GM12874 (cell line): ENCODE measurements at regions not wholly inside any gene's neighbourhood (a gene's known extent, or its start where the extent isn't known, plus 50 kb on each side); places are given as distances from the start of the nearest gene placed in this dataset.

Experiments
- CTCF ChIP-seq: IDR thresholded peaks from 2 replicates; pipeline ENCODE4 v1.5.1; 2011; ENCODE audit warnings: low read depth, mild to moderate bottlenecking, control low read depth, low read length, moderate library complexity; ENCODE audit not compliant: insufficient read depth

- no peak for TF ChIP-seq CTCF
Observed at GRCh38 chr7:67387851-67388250, 391.2 kb downstream of the TYW1 start.

- no peak for TF ChIP-seq CTCF
Observed at GRCh38 chr7:67391168-67391567, 394.5 kb downstream of the TYW1 start.

DNA sequence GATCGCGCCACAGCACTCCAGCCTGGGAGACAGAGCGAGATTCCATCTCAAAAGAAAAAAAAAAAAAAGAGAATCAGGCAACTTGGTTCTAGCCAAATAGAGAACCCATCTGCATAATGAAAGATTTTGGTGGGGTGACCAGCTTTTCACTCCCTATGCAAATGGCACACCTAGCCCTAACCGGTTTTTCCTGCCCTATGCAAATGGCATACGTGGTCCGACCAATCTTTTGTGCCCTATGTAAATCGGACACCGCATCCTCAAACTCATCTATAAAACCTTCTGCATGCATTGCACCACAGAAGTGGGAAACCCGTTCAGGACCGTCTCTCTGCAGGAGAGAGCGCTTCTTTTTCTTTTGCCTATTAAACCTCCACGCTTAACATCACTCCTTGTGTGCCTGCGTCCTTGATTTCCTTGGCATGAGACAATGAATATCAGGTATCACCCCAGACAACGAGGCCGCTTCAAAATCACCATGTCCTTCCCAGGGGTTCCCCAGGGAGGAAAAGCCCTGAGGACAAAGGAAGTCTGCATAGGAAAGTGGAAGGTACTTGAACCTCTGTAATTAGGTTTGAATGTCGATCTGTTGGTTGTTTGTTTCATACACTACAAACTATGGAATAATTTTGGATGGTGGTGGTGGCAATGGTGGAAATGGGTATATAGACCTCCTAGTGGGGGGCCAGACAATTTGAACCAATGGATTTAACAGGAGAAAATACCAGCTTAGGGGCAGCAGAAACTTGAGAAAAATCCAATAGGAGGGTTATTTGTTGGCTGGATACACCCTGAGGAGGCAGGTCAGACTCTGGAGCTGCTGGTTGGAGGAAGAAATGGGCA lies 396.2 kb downstream of the TYW1 start:
- no peak for TF ChIP-seq CTCF

GRCh38 chr7:67393903-67394302 lies 397.3 kb downstream of the TYW1 start:
- TF ChIP-seq CTCF, result no peak

DNA sequence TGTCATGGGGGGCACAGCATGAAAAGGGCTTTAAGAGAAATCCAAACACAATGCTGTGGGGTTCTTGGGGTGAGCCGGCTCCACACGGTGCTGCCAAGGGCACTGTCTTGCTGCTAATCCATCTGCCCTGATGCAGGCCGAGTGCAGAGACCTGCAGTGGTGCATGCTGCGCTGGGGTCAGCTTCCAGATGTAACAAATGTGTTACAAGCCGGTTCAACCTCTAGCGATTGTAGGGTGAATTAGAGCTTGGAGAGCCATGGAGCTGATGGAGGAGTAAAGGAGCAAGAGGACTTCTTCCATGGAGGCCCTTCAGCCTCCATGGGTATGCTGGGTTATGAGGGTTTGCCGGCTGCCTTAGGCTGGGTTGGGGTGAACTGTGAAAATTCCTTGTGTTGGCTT lies 402.3 kb downstream of the TYW1 start:
- TF ChIP-seq CTCF, result no peak

DNA sequence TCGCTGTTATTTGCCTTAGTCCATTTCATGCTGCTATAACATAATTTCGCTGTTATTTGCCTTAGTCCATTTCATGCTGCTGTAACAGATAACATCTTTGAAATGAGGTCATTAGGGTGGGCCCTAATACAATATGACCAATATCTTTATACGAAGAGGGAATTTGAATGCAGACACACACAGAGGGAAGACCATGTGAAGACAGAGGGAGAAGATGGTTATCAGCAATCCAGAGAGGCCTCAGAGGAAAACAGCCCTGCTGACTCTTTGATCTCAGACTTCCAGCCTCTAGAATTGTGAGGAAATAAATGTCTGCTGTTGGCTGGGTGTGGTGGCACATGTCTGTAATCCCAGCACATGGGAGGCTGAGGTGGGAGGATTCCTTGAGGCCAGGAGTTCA lies 404.9 kb downstream of the TYW1 start:
- no peak for TF ChIP-seq CTCF

DNA sequence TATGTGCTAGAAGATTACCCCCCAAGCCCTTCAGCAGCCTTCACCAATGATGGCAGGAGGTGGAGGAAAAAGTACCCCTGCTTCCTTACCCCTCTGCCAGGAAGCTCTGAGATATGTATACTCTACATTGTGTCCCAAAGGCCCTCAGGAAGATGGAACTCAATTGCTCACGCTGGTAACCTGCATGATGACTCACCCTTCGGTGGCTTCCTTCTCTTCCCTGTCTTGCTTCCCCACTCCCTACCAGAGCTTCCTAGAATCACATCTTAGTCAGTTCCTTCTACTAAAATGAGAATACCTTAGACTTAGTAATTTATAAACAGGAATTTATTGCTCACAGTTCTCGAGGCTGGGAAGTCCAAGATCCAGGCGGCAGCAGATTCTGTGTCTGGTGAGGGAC lies 405.6 kb downstream of the TYW1 start:
- no peak for TF ChIP-seq CTCF

GRCh38 chr7:67406976-67407375 lies 410.3 kb downstream of the TYW1 start:
- no peak for TF ChIP-seq CTCF
